Activated B cell treated with CpG ODN at 0.5 μM for 24 hours (primary cell): ENCODE measurements at regions not wholly inside any gene's neighbourhood (a gene's known extent, or its start where the extent isn't known, plus 50 kb on each side); places are given as distances from the start of the nearest gene placed in this dataset.
A peak's percentile ranks its signal among the peaks of the same experiment; 100 is the strongest.

ENCODE experiments used
- ATAC-seq: fragments of 200-7000 bp; cut with Tn5 transposase; one replicate; pipeline ENCODE4 v1.10.0; 2021; ENCODE audit warnings: low read depth, mild to moderate bottlenecking, moderate library complexity
- CTCF ChIA-PET: fragments of 350-600 bp; sonication (Branson Sonifier 250); formaldehyde crosslinking; loops from one replicate; lab custom pipeline; 2021; ENCODE audit warnings: antibody characterized with exemption; lab: Charles Lee
- POLR2A ChIA-PET: fragments of 350-600 bp; sonication (Branson Sonifier 250); formaldehyde crosslinking; loops from one replicate; lab custom pipeline; 2021; ENCODE audit warnings: antibody characterized with exemption; lab: Charles Lee
- DNase-seq: peaks from one replicate; pipeline ENCODE4 v3.0.0; 2022
- H3K27ac Mint-ChIP-seq: one replicate; pipeline ENCODE4 v1.8.0; 2020; ENCODE audit warnings: mixed read lengths
- H3K27me3 Mint-ChIP-seq: one replicate; pipeline ENCODE4 v1.8.0; 2021; ENCODE audit warnings: mixed read lengths
- H3K36me3 Mint-ChIP-seq: one replicate; pipeline ENCODE4 v1.8.0; 2021; ENCODE audit warnings: low read depth, mixed read lengths
- H3K4me1 Mint-ChIP-seq: one replicate; pipeline ENCODE4 v1.8.0; 2021; ENCODE audit warnings: mixed read lengths
- H3K4me3 Mint-ChIP-seq: one replicate; pipeline ENCODE4 v1.8.0; 2020; ENCODE audit warnings: mild to moderate bottlenecking, mixed read lengths
- H3K9me3 Mint-ChIP-seq: one replicate; pipeline ENCODE4 v1.8.0; 2020; ENCODE audit warnings: mixed read lengths
- intact Hi-C: fragments of 100-400 bp; cut with micrococcal nuclease; formaldehyde crosslinking; loops from one replicate; pipeline ENCODE4 v1.15.1; 2024
- TF ChIP-seq, protein P1 (sequence below): fragments of 200-600 bp; IDR thresholded peaks from one replicate; pipeline ENCODE4 v1.8.0; 2022; ENCODE audit warnings: antibody characterized with exemption, mild to moderate bottlenecking

DNA sequence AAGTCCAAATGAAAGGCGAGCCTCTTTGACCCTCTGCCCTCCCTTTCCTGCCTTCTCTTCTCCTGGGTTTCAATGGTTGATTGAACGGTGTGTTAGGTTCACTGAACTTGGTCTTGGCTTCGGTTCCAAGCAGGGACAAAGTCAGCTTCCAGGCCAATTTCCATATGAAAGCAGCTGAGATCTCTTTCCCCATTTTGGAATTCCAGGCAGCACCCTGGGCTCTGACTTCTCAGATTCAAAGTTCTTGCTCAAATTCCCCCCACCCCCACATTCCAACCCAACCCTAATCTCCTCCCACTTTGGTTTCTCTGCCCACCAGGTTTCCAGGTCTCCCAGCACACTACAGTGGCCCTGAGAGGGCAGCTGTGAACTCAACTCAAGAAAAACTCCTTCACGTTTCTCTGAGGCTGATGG, 231.0 kb downstream of the INSIG2 start:
- no peaks in the 10 kb centered on the region for H3K36me3 Mint-ChIP-seq
- no peak for DNase-seq
- H3K4me3 Mint-ChIP-seq: no peak overlapping the region
- no peak for ATAC-seq
- no peak overlapping the region for H3K27ac Mint-ChIP-seq
- POLR2A ChIA-PET: no interaction called here
- H3K27me3 Mint-ChIP-seq: peaks cover 18% of the 10 kb centered on the region
- CTCF ChIA-PET: no interaction called here
- TF ChIP-seq, protein P1, sequence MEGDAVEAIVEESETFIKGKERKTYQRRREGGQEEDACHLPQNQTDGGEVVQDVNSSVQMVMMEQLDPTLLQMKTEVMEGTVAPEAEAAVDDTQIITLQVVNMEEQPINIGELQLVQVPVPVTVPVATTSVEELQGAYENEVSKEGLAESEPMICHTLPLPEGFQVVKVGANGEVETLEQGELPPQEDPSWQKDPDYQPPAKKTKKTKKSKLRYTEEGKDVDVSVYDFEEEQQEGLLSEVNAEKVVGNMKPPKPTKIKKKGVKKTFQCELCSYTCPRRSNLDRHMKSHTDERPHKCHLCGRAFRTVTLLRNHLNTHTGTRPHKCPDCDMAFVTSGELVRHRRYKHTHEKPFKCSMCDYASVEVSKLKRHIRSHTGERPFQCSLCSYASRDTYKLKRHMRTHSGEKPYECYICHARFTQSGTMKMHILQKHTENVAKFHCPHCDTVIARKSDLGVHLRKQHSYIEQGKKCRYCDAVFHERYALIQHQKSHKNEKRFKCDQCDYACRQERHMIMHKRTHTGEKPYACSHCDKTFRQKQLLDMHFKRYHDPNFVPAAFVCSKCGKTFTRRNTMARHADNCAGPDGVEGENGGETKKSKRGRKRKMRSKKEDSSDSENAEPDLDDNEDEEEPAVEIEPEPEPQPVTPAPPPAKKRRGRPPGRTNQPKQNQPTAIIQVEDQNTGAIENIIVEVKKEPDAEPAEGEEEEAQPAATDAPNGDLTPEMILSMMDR: no peak
- H3K4me1 Mint-ChIP-seq: no peaks in the 10 kb centered on the region
- intact Hi-C loops: loop anchor here (10.0 kb wide), 1 partner anchor 1046 kb away; the partner anchor contains the start of genes C2orf76 and DBI
- no peaks in the 10 kb centered on the region for H3K9me3 Mint-ChIP-seq

DNA sequence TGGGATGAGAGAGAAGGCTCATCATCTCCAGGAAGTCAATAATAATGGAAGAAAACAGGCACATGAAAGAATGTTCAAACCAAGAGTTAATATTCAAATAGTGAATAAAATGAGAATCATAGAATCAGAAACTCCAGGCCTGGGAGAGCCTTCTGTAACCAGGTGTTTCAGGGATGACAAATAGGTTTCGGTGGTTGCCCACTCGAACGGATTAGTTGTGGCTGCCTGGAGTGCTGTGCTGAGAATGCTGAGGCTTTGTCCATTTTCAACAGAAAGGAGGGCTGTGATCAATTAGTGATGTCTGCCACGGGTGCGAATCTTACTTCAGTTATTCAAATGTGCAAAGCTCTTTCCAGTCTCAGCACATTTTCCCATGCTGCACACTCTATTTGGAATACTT, 227.3 kb downstream of the INSIG2 start:
- H3K4me3 Mint-ChIP-seq: no peak overlapping the region
- POLR2A ChIA-PET: no interaction called here
- H3K27ac Mint-ChIP-seq: no peak overlapping the region
- no peaks in the 10 kb centered on the region for H3K36me3 Mint-ChIP-seq
- H3K27me3 Mint-ChIP-seq: peaks cover 21% of the 10 kb centered on the region
- TF ChIP-seq, protein P1: no peak
- peaks cover 2% of the 10 kb centered on the region for H3K4me1 Mint-ChIP-seq
- intact Hi-C loops: loop anchor here (10.0 kb wide), 1 partner anchor 1049 kb away; the partner anchor contains the start of genes C2orf76 and DBI
- DNase-seq (no peak), ATAC-seq (no peak)
- CTCF ChIA-PET: no interaction called here
- H3K9me3 Mint-ChIP-seq: no peaks in the 10 kb centered on the region

DNA sequence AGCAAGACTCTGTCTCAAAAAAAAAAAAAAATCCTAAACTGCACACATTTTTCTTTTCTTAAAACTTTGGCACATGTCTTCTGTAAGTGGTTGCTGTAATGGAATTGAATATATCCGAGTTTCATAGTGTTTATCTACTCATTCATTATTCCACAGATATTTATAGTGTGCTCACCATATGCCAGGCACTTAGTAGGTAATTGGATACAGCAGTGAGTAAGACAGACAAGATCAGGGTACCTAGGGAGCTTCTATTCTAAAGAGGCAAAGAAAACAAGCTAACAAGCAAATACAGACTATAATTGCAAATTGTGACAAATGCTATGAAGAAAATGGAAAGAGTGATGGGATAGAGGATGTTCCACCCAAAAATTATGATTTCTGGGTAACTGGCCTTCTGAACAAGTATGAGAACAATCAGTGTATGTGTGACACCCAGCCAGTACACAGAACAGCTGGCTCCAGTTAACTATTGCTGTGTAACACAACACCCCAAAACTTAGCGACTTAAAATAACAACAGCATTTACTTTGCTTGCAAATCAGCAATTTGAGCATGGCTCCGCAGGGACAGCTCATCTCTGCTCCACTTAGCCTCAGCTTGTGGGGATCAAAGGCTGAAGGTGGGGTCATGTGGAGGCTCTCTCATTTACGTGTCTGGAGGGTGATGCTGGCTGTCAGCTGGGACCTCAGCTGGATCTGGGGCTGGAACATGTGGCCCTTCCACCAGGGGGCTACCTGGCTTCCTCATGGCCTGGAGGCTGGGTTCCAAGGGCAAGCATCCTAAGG, 224.9 kb downstream of the INSIG2 start:
- H3K27me3 Mint-ChIP-seq: peaks cover 34% of the 10 kb centered on the region

DNA sequence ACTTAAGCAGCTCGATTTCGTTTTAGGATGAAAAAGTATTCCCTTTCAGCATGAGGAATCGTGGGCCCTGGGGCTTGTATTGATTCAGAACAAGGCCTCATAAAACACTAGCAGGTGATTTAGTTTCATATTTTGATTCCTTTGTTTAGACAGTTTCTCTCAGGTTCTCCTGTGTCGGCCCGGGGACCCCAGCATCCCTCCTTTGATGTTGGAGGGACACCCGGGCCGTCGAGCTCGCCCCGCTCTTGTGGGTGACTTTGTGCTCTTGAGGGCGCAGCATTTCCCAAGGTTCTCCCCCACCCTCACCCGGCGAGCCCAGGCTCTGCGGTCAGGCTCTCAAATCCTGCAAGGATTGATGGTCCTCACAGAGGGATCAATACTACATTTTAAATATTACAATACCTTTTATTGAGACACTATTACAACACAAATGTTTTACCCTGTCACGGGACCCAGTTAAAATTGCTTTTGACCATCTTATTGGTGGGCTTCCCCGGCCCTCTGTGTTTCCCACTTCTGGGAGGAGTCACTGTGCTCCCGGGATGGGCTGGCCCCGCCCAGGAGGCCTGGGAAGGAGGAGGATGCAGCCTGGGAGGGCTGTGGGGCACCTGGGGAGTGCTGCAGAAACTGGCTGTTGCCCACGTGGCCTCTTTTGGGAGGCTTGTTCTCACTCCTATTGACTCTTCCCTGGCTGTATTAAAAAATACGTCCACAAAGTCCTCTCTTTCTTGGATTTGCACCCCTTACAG, 222.6 kb downstream of the INSIG2 start:
- Mint-ChIP-seq H3K27ac (no peak overlapping the region), H3K36me3 (no peaks in the 10 kb centered on the region), H3K4me1 (peaks cover 2% of the 10 kb centered on the region), H3K4me3 (peak overlapping the region; percentile 83), H3K9me3 (no peaks in the 10 kb centered on the region), H3K27me3 (peaks cover 42% of the 10 kb centered on the region)
- intact Hi-C loops: loop anchor here (1.0 to 10.0 kb wide), 2 partner anchors 87 to 1054 kb away; partner anchors contain the start of genes C2orf76 and DBI
- no peak for ATAC-seq
- ChIA-PET CTCF (no interaction called here), POLR2A (no interaction called here)
- no peak for DNase-seq
- TF ChIP-seq, protein P1: no peak

More for the DNA sequence above, 224.9 kb downstream of the INSIG2 start:
- Mint-ChIP-seq H3K4me3 (no peak overlapping the region), H3K36me3 (no peaks in the 10 kb centered on the region), H3K27ac (no peak overlapping the region), H3K4me1 (peaks cover 2% of the 10 kb centered on the region), H3K9me3 (no peaks in the 10 kb centered on the region)
- TF ChIP-seq, protein P1: no peak
- POLR2A ChIA-PET: no interaction called here
- no peak for ATAC-seq
- intact Hi-C loops: loop anchor here (10.0 kb wide), 1 partner anchor 1052 kb away; the partner anchor contains the start of genes C2orf76 and DBI
- CTCF ChIA-PET: no interaction called here
- DNase-seq: no peak
